Kasumi-1 (cell line): ENCODE measurements at regions not wholly inside any gene's neighbourhood (a gene's known extent, or its start where the extent isn't known, plus 50 kb on each side); places are given as distances from the start of the nearest gene placed in this dataset.

Experiments
- DNase-seq, 2 experiments: peaks; one replicate each; lab custom pipeline; 2025; lab: John Stamatoyannopoulos, UW

DNA sequence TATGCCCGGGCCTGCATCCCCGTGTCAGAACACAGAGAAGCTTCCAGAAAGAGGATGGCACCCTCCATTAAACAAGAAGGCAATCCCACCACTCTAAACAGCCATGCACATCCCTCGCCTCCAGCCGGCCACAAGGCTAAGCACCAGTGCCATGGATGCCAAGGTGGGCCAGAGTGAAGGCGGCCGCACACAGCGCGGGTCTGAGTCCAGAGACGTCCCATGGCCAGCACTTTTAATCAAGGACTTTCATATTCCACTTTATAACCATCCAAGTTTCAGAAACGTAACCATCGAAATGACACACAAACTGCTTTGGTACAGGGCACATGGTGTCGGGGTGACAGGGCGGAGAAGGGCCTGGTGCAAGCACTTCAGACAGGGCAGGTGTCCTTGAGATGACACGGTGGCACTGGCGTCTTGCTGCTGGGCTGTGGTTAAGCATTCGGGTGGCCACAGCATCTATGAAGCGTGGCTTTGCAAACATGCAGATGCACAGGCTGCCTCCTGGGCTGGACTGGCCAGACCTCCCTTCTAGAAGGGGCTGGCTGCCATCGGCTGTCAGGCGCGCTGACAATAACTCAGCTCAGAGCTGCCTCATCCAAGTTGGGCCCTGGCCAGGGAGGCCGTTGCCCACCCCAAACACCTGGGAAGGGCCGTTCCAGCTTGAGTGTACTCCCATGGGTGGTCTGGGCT is 117.2 kb downstream of the RFLNA start:
- no peak for DNase-seq

GRCh38 chr12:124411281-124411878 is 116.5 kb downstream of the RFLNA start:
- no peak for DNase-seq

DNA sequence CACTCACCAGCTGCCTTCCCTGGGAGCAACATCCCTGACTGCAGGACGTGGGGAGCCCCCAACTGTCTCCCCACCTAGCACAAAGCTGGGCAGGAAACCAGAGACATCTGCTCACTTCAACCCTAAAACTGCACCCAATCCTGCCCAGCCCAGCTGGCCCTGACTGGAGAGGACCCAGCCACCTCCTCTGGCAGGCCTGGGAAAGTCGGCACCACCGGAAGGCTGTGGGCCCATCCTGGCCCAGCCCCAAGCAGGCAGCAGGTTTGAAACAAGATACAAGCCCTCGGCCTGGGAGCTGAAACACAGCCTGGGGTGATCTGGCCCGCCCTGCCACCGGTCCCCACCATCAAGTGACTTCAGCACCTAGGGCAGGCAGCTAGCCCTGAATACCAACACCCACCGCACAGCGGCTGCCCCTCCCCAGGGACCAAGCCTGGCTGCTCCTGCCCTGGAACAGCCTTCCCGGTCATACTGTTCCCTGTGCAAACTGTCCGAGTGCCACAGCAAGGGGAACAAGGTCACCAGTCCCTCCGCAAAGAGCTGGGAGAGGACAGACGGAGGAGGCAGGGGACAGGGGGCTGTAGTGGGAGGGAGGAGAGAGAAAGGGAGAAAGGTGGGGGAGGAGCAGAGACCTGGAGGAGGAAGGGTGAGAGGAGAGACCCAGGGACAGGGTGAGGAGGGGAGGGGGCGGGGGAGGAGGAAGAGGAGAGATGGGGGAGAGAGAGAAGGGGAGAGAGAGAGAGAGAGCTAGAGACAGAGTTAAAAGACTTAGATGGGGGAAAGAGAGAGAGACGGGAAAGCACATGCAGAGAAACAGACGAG is 115.7 kb downstream of the RFLNA start:
- DNase-seq = no peak

DNA sequence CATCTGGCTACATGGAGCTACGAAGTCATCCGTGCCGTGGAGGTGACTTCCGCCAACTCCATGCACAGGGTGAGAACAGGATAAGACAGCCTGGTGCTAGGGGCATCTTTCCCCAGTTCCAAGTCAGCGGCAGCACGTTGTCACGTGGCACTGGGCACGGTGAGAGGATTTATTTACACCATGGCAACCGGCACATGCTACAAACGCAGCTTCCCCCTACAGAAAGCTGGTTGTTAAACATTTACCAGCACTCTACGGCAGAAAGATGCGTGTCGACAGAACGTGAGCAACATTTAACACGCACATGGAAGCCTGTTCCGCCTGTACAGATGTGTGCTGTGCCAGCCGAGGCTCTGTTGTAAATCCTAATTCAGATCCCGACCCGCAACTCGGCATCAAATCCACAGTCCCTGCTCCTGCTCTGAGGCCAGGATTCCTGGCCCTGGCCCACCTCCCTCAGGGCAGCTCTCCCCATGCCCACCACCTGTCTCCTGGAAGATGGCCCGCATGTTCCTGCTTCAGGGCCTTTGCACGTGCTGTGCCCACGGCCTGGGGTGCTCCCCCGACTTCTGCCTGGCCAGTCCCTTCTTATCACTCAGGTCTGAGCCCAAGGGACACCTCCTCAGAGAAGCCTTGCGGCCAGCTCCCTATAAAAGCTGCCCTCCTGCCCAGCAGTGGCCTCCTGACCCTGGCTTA is 114.1 kb downstream of the RFLNA start:
- DNase-seq = no peak

DNA sequence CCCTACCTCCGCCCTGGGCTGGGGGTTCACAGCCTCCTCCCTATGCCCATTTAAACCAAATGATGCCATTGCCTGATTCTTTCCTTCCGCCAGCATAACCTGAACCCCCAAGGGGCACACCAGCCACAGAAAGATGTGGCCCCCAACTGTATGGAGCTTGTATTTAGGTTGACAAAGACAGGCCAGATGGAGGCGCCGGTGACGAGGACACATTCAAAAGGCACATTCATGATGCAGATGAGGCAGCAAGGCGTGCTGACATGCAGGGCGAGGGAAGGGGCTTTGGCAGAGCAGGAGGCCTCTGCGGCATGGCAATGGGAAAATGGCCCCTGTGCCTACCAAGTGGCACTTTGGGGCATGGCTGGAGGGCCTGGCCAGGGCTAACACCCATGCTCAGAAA is 112.2 kb downstream of the RFLNA start:
- no peak for DNase-seq

GRCh38 chr12:124406043-124406442 is 111.2 kb downstream of the RFLNA start:
- no peak for DNase-seq

- DNase-seq = no peak
Observed at GRCh38 chr12:124405592-124405991, 110.7 kb downstream of the RFLNA start.

GRCh38 chr12:124405151-124405550 is 110.3 kb downstream of the RFLNA start:
- no peak for DNase-seq

- DNase-seq = no peak
Observed at GRCh38 chr12:124404162-124404784, 109.4 kb downstream of the RFLNA start.

- no peak for DNase-seq
Observed at GRCh38 chr12:124403273-124403672, 108.4 kb downstream of the RFLNA start.

GRCh38 chr12:124402248-124403066 is 107.6 kb downstream of the RFLNA start:
- DNase-seq = no peak

GRCh38 chr12:124401704-124402221 is 106.9 kb downstream of the RFLNA start:
- no peak for DNase-seq

- no peak for DNase-seq
Observed at GRCh38 chr12:124400124-124400523, 105.2 kb downstream of the RFLNA start.

DNA sequence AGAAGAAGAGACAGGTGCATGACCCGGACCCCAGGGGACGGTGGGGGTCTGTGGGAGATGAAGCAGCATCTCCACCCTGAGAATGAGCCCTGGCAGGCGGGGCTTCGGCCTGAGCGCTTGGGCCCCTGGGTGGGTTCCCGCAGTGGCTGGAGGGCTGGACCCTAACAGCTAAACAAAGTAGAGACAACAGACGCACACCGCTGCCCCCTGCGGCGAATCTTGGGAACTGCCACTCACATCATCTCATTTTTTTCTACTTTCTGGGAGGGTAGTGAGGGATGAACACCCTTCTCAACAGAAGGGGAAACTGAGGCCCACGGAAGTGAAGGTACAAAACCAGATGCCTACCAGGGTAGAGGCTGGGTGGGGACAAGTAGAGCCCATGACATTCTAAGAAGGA is 104.7 kb downstream of the RFLNA start:
- peak; percentile 4 to 55 for DNase-seq

GRCh38 chr12:124398578-124399227 is 103.8 kb downstream of the RFLNA start:
- no peak for DNase-seq

DNA sequence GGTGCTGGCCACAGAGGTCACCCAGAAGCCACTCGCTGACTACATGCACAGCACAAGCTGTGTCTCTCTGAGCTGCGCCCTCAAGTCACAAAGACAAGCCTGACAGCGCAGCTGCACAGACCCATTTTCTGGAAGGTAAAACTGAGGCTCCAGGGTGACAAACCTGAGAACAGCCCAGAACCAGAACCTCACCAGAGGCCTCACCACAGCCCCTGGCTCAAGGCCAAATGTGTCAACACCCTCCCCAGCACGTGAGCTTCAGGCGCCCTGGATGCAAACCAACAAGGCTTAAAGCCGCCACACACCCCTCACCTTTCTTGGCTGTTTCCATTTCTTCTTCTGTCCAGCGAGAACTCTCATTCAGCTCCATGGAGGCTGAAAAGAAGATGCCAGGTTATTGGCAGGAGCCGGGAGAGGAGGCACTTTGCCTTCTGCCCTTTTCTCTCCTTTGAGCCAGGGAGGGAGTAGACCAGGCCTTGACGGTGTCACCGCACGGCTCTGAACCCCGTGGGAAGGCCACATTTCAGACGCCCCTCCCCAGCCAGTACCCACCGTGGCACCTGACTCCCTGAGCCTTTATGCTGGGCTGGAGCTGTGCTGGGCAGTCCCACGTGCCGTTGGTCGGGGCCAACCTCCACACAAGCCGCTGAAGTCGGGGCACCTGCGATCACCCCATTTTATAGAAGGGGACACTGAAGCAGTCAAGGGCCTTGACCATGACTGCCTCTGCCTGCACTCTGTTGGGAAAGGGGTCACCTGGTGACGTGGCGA is 103.1 kb downstream of the RFLNA start:
- DNase-seq = no peak

- DNase-seq = no peak
Observed at GRCh38 chr12:124397399-124397679, 102.4 kb downstream of the RFLNA start.

DNA sequence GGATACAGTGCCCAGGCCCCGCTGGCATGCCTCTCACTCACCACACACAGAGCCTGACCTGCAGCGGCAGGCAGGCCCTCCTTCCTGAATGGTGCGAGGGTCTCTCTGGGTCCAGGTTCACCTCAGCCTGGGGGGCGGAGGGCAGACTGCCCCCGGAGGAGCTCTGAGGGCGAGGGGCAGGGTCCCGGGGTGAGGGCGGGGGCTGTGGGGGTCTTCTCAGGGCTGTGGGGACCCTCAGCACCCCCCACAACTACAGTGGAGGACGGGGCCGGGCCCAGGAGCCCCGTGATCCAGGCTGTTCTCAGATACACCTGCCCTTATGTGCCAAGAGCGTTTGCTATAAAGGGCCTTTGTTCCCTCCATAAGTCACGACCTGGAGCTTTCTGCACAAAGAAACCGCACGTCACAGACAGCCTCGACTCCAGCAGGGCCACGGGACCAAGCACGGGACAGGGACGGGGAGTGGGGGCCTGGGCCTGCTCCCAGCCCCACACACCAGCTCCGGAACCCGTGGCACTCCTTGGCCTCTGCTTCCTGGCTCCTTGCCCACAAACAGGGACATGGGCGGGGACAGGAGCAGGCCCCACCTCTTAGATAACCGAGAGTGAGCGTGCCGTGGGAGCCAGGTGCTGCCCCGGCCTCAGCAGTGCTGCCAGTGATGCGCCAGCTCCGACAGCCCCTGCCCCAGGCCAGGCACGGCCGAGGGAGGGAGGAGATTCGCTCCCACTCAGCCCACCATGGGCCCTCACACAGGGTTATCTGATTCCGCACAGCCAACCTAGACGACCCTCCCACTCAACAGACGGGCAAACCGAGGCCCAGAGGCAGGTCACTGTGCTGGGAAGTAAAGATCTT is 101.9 kb downstream of the RFLNA start:
- DNase-seq = no peak

DNA sequence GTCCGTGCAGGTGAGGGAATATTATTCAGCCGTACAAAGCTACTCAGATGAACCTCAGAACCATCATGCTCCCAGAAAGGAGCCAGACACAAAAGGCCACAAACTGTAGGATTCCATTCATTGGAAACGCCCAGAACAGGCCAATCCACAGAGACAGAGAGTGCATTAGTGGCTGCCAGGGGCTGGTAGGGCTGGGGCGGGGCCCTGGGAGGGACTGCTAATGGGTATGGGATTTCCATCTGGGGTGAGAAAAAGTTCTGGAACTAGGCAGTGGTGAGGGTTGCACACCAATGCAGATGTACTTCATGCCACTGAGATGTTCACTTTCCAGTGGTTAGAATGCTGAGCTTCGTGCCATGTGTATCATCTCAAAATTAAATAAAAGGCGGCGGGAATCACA is 101.1 kb downstream of the RFLNA start:
- no peak for DNase-seq
